GM23338 (cell line): ENCODE measurements at regions not wholly inside any gene's neighbourhood (a gene's known extent, or its start where the extent isn't known, plus 50 kb on each side); places are given as distances from the start of the nearest gene placed in this dataset.

Experiments
- EZH2phosphoT487 ChIP-seq: fragments of 200-600 bp; sonication (generic); IDR thresholded peaks from one replicate; pipeline ENCODE4 v1.8.1; 2018; ENCODE audit warnings: antibody characterized with exemption; ENCODE audit not compliant: unreplicated experiment
- TF ChIP-seq, protein P1 (sequence below), 2 experiments: fragments of 200-600 bp in 1 of 2; sonication (generic) in 1 of 2; conservative IDR thresholded peaks; 2 replicates each; pipeline versions ENCODE4 v1.5.1 to v1.6.1; 2016 to 2017; ENCODE audit warnings: antibody characterized with exemption in 2 of 2, low read depth in 2 of 2, mild to moderate bottlenecking in 2 of 2, moderate library complexity in 1 of 2
- TF ChIP-seq, protein P2 (sequence below): IDR thresholded peaks from one replicate; pipeline ENCODE4 v1.6.1; 2018; ENCODE audit warnings: antibody characterized with exemption; ENCODE audit not compliant: unreplicated experiment

DNA sequence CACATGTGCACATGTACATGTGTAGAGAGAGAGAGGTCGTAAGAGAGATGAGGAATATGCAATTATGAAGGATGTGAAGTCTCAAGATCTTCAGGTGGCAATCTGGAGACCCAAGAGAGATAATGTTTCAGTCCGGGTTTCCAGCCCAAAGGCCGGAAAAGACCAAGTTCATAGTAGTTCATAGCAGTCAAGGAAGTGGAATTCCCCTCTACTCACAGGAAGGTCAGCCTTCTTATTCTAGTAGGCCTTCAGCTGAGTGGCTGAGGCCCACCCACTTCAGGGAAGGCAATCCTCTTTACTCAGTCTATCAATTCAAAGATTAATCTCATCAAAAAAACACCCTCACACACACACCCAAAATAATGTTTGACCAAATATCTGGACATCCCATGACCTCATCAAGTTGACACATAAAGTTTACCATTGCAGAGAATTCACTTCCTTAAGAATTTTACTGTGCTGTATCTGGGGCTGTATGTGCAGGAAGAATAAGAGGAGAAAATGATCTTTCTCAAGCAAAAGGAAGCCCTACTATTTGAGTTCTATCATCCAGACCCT, 114.6 kb downstream of the TNFSF18 start:
- TF ChIP-seq, protein P1, sequence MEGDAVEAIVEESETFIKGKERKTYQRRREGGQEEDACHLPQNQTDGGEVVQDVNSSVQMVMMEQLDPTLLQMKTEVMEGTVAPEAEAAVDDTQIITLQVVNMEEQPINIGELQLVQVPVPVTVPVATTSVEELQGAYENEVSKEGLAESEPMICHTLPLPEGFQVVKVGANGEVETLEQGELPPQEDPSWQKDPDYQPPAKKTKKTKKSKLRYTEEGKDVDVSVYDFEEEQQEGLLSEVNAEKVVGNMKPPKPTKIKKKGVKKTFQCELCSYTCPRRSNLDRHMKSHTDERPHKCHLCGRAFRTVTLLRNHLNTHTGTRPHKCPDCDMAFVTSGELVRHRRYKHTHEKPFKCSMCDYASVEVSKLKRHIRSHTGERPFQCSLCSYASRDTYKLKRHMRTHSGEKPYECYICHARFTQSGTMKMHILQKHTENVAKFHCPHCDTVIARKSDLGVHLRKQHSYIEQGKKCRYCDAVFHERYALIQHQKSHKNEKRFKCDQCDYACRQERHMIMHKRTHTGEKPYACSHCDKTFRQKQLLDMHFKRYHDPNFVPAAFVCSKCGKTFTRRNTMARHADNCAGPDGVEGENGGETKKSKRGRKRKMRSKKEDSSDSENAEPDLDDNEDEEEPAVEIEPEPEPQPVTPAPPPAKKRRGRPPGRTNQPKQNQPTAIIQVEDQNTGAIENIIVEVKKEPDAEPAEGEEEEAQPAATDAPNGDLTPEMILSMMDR (conservative IDR thresholded peaks at IDR 0.05; ENCODE audit: low read depth in 2 of 2) = no peak
- TF ChIP-seq EZH2phosphoT487 = no peak
- TF ChIP-seq, protein P2, sequence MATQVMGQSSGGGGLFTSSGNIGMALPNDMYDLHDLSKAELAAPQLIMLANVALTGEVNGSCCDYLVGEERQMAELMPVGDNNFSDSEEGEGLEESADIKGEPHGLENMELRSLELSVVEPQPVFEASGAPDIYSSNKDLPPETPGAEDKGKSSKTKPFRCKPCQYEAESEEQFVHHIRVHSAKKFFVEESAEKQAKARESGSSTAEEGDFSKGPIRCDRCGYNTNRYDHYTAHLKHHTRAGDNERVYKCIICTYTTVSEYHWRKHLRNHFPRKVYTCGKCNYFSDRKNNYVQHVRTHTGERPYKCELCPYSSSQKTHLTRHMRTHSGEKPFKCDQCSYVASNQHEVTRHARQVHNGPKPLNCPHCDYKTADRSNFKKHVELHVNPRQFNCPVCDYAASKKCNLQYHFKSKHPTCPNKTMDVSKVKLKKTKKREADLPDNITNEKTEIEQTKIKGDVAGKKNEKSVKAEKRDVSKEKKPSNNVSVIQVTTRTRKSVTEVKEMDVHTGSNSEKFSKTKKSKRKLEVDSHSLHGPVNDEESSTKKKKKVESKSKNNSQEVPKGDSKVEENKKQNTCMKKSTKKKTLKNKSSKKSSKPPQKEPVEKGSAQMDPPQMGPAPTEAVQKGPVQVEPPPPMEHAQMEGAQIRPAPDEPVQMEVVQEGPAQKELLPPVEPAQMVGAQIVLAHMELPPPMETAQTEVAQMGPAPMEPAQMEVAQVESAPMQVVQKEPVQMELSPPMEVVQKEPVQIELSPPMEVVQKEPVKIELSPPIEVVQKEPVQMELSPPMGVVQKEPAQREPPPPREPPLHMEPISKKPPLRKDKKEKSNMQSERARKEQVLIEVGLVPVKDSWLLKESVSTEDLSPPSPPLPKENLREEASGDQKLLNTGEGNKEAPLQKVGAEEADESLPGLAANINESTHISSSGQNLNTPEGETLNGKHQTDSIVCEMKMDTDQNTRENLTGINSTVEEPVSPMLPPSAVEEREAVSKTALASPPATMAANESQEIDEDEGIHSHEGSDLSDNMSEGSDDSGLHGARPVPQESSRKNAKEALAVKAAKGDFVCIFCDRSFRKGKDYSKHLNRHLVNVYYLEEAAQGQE = no peak
